GM12891 (cell line): ENCODE measurements at regions not wholly inside any gene's neighbourhood (a gene's known extent, or its start where the extent isn't known, plus 50 kb on each side); places are given as distances from the start of the nearest gene placed in this dataset.

Source experiments
- DNase-seq: peaks from one replicate; pipeline ENCODE4 v3.0.0; 2011; ENCODE audit warnings: low spot score; ENCODE audit not compliant: insufficient read length
- FAIRE-seq: peaks from 2 replicates; lab custom pipeline; 2011; peaks lifted over from hg19 to GRCh38; lab: Jason Lieb, UNC
- PAX5 ChIP-seq: IDR thresholded peaks from 2 replicates; pipeline ENCODE4 v1.6.1; 2011; ENCODE audit warnings: low read length, moderate library complexity, mild to moderate bottlenecking; ENCODE audit not compliant: insufficient read depth, severe bottlenecking
- POLR2A ChIP-seq: IDR thresholded peaks from 2 replicates; pipeline ENCODE4 v1.6.1; 2011; ENCODE audit warnings: low read depth, low read length, control low read depth
- POLR2AphosphoS5 ChIP-seq: IDR thresholded peaks from 2 replicates; pipeline ENCODE4 v1.6.1; 2011; ENCODE audit warnings: low read depth, low read length, control low read depth
- POU2F2 ChIP-seq: IDR thresholded peaks from 2 replicates; pipeline ENCODE4 v1.6.1; 2011; ENCODE audit warnings: low read depth, mild to moderate bottlenecking, control low read depth, low read length, moderate library complexity
- SPI1 ChIP-seq: IDR thresholded peaks from 2 replicates; pipeline ENCODE4 v1.6.1; 2011; ENCODE audit warnings: low read depth, low read length, control low read depth
- TAF1 ChIP-seq: IDR thresholded peaks from 2 replicates; pipeline ENCODE4 v1.6.1; 2011; ENCODE audit warnings: low read depth, low read length, control low read depth

DNA sequence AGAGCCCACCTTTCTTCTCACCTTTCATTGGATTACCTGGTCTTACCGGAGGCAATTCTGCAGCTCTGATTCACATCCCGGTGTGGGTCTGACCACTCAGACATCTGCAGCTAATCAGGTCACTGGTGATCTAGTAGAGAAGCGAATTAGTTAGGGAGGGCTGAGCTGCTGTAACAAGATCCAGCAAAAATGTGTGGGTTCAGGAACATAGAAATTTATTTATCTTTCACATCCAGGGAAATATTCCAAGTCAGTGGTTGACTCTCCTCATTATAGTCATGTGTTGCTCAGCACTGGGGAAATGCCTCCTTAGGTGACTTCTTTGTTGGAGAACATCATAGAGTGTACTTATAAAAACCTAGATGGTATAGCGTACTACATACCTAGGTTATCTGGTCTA, 218.7 kb upstream of the PELI2 start:
- FAIRE-seq (no peak), DNase-seq (no peak)
- TF ChIP-seq POLR2AphosphoS5 (no peak), SPI1 (no peak), PAX5 (no peak), TAF1 (no peak), POLR2A (no peak), POU2F2 (no peak)

DNA sequence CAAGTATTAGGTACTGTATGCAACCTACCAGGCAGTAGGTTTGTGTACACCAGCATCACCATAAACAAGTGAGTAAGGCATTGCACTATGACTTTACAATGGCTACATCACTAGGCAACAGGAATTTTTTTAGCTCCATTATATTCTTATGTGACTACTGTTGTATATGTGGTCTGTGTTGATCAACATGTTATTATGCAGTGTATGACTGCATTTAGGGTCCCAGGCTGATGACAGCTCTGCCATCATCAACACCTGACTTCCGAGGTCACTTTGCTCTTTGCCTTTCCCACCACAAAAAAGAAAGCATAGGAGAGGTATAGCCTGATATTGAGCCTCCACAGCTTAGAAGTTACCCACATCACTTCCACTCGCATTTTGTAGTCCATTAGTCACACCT, 217.5 kb upstream of the PELI2 start:
- TF ChIP-seq TAF1 (no peak), POU2F2 (no peak), SPI1 (no peak), PAX5 (no peak), POLR2A (no peak), POLR2AphosphoS5 (no peak)
- DNase-seq (no peak), FAIRE-seq (no peak)

DNA sequence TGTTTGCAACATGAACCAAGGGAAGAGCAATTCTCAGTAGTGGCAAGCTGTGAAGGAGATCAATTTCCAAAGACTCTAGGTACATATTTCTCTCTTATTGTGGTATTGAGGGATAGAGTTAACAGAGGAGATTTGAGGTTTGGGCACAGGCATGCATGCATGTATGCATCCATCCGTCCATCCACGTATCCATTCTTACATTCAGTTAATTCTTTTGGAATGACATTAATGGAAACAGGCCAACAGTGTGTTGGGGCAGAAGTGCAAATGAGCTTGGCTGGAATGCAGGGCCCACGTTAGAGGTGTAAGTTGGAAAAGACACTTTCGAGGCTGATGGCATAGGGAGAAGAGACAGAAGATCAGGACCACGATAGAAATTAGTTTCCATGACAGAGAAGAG, 216.9 kb upstream of the PELI2 start:
- no peak for FAIRE-seq
- DNase-seq: no peak
- TF ChIP-seq POLR2A: no peak
- no peak for TF ChIP-seq SPI1
- TF ChIP-seq TAF1: no peak
- TF ChIP-seq POU2F2: no peak
- TF ChIP-seq PAX5: no peak
- TF ChIP-seq POLR2AphosphoS5: no peak

DNA sequence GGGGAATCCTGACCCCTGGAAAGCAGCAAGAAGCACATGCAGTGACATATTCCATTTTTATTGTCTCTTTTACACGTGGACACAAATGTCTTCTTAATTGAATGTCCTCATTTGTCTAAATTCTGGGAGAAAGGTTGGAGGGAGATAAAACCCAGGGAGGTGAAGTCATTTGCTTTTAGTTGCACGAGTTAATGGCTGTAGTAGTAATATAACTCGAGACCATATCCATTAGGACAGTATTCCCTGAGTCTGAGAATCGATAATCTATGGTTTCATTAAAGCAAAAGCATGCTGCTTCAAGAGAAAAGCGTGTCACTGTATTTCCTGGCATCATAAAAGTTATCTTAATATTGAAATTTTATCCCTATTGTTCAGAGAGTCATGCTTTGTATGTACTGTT, 216.0 kb upstream of the PELI2 start:
- no peak for TF ChIP-seq POLR2A
- TF ChIP-seq POLR2AphosphoS5: no peak
- no peak for TF ChIP-seq PAX5
- no peak for TF ChIP-seq POU2F2
- no peak for TF ChIP-seq TAF1
- TF ChIP-seq SPI1: no peak
- no peak for DNase-seq
- no peak for FAIRE-seq

DNA sequence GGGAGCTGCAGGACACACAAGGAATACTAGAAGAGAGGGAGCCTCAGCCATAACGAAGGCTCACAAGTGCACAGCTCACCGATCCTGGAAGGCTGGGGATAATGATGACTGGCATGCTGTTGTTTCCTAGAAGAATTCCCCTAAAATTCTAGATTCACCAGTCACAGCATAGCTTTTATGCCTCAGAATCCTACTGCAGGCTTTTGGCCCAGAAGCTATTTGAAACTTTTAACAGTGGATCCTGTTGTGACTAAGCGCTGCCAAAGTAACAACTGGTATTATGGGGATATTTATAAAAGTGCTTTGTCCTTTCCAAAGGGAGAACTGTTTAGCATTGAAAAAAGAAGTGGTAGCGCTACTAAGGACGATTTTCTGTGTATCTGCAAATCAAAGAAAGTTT, 214.1 kb upstream of the PELI2 start:
- no peak for TF ChIP-seq POU2F2
- no peak for TF ChIP-seq PAX5
- no peak for TF ChIP-seq TAF1
- TF ChIP-seq POLR2A: no peak
- DNase-seq: no peak
- no peak for FAIRE-seq

DNA sequence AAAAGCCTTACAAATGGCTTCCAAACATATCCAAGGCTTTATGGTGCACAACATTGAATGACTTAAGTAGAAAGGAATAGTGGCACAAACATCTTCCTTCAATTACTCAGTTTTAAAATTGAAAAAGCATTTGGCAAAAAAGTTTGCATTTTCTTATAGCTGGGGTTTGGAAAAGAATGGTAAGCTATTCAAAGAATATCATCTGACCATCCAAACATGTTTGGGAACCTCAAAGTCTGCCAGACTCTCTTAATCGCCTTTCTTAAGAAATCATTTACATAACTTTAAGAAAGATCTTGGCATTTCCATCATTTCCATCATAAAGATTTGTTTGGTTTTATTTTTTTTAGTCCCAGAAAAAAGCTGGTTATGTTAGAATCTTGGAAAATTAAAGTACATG, 210.1 kb upstream of the PELI2 start:
- FAIRE-seq (no peak), DNase-seq (no peak)
- TF ChIP-seq TAF1 (no peak), POLR2AphosphoS5 (no peak), POLR2A (no peak)

DNA sequence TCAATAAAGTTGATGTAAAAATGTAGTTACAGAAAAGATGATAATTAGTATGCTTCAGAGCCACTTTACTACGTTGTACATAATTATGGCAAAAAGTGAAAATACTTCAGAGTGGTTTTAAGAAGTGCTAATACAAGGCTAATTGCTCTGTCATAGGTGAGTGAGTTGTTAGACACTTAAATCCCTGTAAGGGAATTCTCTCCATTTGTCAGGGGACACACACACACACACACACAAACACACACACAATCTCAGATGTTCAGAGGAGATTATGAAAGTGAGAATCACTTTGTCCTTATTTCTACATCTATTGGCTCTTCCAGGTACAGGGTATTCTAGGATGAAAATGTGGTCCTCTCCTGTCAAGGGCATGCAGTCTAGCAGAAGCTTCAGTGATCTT, 208.3 kb upstream of the PELI2 start:
- DNase-seq (no peak), FAIRE-seq (no peak)
- TF ChIP-seq POU2F2 (no peak), TAF1 (no peak), POLR2AphosphoS5 (no peak), SPI1 (no peak), PAX5 (no peak), POLR2A (no peak)

DNA sequence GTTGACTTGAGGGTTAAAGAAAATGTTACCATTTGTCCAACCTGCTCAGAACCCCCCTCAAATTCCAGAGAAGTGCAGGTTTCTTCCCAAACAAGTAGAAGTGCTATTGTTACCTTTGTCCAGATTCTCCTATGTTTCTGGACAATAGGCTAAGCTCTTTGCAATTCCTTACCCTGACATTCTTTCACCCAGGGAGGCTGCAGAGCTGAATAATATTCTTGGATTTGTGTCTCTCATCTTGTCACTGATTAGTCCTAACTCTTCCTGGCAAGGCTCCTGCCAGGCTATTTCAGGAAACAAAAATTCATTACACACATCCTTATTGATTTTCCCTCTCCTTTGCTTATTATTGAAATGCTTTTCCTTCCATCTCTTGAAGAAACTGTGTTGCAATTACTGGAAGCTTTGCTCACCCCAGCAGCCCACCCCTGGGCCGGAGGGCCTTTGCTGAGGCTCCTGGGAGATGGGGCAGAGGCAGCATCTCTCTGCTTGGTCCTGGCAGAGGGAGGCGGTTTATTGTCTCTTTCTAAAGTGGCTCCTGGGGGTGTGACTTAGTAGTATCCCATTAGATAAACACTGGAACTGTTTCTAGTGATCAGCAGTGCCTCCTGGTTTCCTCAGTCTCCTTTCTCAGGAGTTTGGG, 207.5 kb upstream of the PELI2 start:
- FAIRE-seq (no peak), DNase-seq (no peak)
- TF ChIP-seq POU2F2: no peak

DNA sequence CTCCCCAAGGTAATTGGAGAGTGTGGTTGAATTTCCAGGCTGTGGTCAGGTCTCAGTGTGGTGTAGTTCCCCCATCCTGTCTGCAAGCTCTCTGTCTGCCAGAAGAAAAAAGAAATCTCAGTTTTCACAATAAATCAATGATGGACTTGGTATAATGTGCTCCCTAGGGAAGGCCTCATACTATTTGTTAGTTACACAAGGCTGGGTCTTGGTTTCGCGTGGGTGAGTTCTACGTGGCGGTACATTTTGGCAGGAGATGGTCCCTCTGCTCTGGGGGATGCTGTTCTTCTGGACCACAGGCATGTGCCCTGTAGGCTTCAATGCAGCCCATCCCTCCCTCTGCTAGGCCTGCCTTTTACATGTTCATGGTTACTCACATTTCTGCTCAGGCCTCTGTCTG, 206.4 kb upstream of the PELI2 start:
- TF ChIP-seq POU2F2 (no peak), SPI1 (no peak), TAF1 (no peak), POLR2AphosphoS5 (no peak), PAX5 (no peak), POLR2A (no peak)
- DNase-seq (no peak), FAIRE-seq (no peak)

DNA sequence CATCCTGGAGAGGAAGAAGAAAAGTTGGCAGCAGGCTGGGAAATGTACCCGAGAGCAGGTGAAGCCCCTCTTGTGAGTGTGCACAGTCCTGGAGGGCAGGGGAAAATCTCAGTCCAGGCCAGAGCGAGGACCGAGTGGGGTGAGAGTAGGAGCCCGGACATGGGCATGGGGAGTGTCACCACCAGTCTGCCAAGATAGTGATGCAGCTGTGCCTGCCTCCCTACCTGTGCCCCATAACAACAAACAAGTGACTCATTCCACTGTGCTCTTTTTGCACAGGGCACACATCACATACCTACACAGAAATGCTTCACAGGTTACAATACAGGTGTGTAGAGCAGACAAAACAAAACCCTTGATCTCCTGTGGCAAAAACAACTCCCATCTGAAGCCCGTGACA, 205.9 kb upstream of the PELI2 start:
- DNase-seq: no peak
- no peak for FAIRE-seq
- TF ChIP-seq SPI1 (no peak), PAX5 (no peak), POU2F2 (no peak), POLR2AphosphoS5 (no peak), POLR2A (no peak), TAF1 (no peak)

DNA sequence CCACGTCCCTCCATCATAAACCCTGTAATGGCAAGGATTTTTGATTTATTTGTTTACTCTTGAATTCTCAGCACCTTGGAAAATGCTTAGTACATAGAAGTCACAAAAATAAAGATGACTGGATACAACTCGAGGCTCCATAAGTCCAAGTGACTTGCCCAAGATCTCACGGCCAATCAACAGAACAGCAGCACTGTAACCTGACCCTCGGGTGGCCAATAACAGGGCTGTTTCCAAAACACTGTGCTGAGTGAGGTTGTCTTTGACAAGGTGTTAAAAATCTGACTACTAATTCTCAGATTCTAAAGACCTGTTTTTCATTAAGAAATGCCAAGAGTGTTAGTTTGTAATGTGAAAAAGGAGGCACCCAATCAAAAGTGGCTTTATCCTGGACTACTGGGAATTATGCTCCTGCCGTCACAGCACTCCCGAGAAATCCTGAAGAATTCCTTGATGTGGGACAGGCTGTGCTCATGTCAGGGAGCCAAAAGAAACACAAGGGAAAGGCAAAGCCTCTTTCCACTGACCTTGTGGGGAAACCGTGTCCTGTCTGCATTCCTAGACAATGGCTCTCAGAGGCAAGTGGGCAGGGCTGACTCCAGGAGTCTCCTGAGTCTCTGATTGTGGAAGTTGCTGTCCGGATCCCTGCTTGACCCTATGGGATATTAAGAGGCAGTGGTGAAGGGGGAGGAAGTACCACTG, 204.7 kb upstream of the PELI2 start:
- FAIRE-seq (no peak), DNase-seq (no peak)
- no peak for TF ChIP-seq PAX5
- no peak for TF ChIP-seq POU2F2
- no peak for TF ChIP-seq TAF1
- no peak for TF ChIP-seq POLR2AphosphoS5
- no peak for TF ChIP-seq SPI1
- no peak for TF ChIP-seq POLR2A
